ENCODE measurements at regions not wholly inside any gene's neighbourhood (a gene's known extent, or its start where the extent isn't known, plus 50 kb on each side); places are given as distances from the start of the nearest gene placed in this dataset.

- TF ChIP-seq POLR2A (IDR thresholded peaks at IDR 0.05) (no peak), CTCF (IDR thresholded peaks at IDR 0.05) (no peak)
Measured at GRCh38 chr12:31861360-31861759, 97.9 kb upstream of the RESF1 start.
